PC-9 (cell line): ENCODE measurements at regions not wholly inside any gene's neighbourhood (a gene's known extent, or its start where the extent isn't known, plus 50 kb on each side); places are given as distances from the start of the nearest gene placed in this dataset.
"Not testable (repeated sequence)": the region's sequence is repeated elsewhere in the genome, so short reads cannot be mapped to it uniquely, and the experiment has no call there.

Experiments used
- EZH2 ChIP-seq: fragments of 200-600 bp; sonication (generic); IDR thresholded peaks from 2 replicates; pipeline ENCODE4 v1.8.0; 2017; ENCODE audit warnings: antibody characterized with exemption, low read depth
- TF ChIP-seq, protein P1 (sequence below): fragments of 200-600 bp; sonication (generic); conservative IDR thresholded peaks from 2 replicates; pipeline ENCODE4 v1.6.1; 2017; ENCODE audit warnings: mixed run types, antibody characterized with exemption, mild to moderate bottlenecking, moderate library complexity

DNA sequence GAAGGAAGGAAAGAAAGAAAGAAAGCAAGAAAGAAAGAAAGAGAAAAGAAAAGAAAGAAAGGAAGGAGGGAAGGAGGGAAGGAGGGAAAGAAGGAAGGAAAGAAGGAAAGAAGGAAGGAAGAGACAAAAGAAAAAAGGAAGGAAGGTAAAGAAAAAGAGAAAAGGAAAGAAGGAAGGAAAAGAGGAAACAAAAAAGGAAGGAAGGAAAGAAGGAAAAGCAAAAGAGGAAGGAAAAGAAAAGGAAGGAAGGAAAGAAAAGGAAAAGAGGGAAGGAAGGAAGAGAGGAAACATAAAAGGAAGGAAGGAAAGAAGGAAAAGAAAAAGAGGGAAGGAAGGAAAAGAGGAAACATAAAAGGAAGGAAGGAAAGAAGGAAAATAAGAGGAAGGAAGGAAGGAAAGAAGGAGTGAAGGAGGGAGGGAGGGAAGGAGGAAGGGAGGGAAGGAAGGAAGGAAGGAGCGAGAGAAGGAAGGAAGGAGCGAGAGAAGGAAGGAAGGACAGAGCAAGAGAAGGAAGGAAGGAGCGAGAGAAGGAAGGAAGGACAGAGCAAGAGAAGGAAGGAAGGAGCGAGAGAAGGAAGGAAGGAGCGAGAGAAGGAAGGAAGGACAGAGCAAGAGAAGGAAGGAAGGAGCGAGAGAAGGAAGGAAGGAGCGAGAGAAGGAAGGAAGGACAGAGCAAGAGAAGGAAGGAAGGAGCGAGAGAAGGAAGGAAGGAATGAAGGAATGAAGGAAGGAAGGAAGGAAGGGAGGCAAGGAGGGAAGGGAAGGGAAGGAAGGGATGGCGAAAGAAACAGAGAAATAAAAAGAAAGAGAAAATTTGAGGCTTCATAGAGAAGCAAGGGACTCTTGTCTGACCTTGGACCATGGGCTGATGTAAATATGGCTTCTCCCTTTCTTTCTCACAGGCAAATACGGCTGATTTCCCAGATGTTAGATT lies 266.3 kb downstream of the ASMT start:
- TF ChIP-seq, protein P1, sequence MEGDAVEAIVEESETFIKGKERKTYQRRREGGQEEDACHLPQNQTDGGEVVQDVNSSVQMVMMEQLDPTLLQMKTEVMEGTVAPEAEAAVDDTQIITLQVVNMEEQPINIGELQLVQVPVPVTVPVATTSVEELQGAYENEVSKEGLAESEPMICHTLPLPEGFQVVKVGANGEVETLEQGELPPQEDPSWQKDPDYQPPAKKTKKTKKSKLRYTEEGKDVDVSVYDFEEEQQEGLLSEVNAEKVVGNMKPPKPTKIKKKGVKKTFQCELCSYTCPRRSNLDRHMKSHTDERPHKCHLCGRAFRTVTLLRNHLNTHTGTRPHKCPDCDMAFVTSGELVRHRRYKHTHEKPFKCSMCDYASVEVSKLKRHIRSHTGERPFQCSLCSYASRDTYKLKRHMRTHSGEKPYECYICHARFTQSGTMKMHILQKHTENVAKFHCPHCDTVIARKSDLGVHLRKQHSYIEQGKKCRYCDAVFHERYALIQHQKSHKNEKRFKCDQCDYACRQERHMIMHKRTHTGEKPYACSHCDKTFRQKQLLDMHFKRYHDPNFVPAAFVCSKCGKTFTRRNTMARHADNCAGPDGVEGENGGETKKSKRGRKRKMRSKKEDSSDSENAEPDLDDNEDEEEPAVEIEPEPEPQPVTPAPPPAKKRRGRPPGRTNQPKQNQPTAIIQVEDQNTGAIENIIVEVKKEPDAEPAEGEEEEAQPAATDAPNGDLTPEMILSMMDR: not testable (repeated sequence)
- TF ChIP-seq EZH2: not testable (repeated sequence)
